ENCODE measurements at regions not wholly inside any gene's neighbourhood (a gene's known extent, or its start where the extent isn't known, plus 50 kb on each side); places are given as distances from the start of the nearest gene placed in this dataset.

- TF ChIP-seq REST (IDR thresholded peaks at IDR 0.05; ENCODE audit: insufficient read depth in 1 of 2, low read depth in 2 of 2, low read length in 2 of 2) (no peak), TAF1 (IDR thresholded peaks at IDR 0.05; ENCODE audit: borderline replicate concordance, insufficient read depth, low read length) (no peak), SIN3A (IDR thresholded peaks at IDR 0.05; ENCODE audit: borderline replicate concordance, insufficient read depth, low read length) (no peak), POLR2AphosphoS5 (IDR thresholded peaks at IDR 0.05; ENCODE audit: low read depth, low read length) (no peak), FOXP2 (optimal IDR thresholded peaks at IDR 0.05; ENCODE audit: borderline replicate concordance, extremely low read depth, extremely low read length, insufficient read depth) (no peak)
These were observed 458.6 kb upstream of the ZNF385D start for GRCh38 chr3:22209578-22209977.

GRCh38 chr3:22210693-22211092 lies 459.7 kb upstream of the ZNF385D start:
- TF ChIP-seq TAF1 (IDR thresholded peaks at IDR 0.05; ENCODE audit: borderline replicate concordance, insufficient read depth, low read length) (no peak), SIN3A (IDR thresholded peaks at IDR 0.05; ENCODE audit: borderline replicate concordance, insufficient read depth, low read length) (no peak), POLR2AphosphoS5 (IDR thresholded peaks at IDR 0.05; ENCODE audit: low read depth, low read length) (no peak), REST (IDR thresholded peaks at IDR 0.05; ENCODE audit: insufficient read depth in 1 of 2, low read depth in 2 of 2, low read length in 2 of 2) (no peak), FOXP2 (optimal IDR thresholded peaks at IDR 0.05; ENCODE audit: borderline replicate concordance, extremely low read depth, extremely low read length, insufficient read depth) (no peak)

GRCh38 chr3:22216601-22217000 lies 465.6 kb upstream of the ZNF385D start:
- TF ChIP-seq FOXP2 (optimal IDR thresholded peaks at IDR 0.05; ENCODE audit: borderline replicate concordance, extremely low read depth, extremely low read length, insufficient read depth) = no peak
- TF ChIP-seq POLR2AphosphoS5 (IDR thresholded peaks at IDR 0.05; ENCODE audit: low read depth, low read length) = no peak
- no peak for TF ChIP-seq SIN3A (IDR thresholded peaks at IDR 0.05; ENCODE audit: borderline replicate concordance, insufficient read depth, low read length)
- no peak for TF ChIP-seq REST (IDR thresholded peaks at IDR 0.05; ENCODE audit: insufficient read depth in 1 of 2, low read depth in 2 of 2, low read length in 2 of 2)
- no peak for TF ChIP-seq TAF1 (IDR thresholded peaks at IDR 0.05; ENCODE audit: borderline replicate concordance, insufficient read depth, low read length)

- TF ChIP-seq FOXP2 (optimal IDR thresholded peaks at IDR 0.05; ENCODE audit: borderline replicate concordance, extremely low read depth, extremely low read length, insufficient read depth) (no peak), TAF1 (IDR thresholded peaks at IDR 0.05; ENCODE audit: borderline replicate concordance, insufficient read depth, low read length) (no peak), POLR2AphosphoS5 (IDR thresholded peaks at IDR 0.05; ENCODE audit: low read depth, low read length) (no peak), REST (IDR thresholded peaks at IDR 0.05; ENCODE audit: insufficient read depth in 1 of 2, low read depth in 2 of 2, low read length in 2 of 2) (no peak), SIN3A (IDR thresholded peaks at IDR 0.05; ENCODE audit: borderline replicate concordance, insufficient read depth, low read length) (no peak)
These were observed 474.2 kb upstream of the ZNF385D start for GRCh38 chr3:22225161-22225560.

GRCh38 chr3:22228705-22229104 lies 477.7 kb upstream of the ZNF385D start:
- TF ChIP-seq POLR2AphosphoS5 (IDR thresholded peaks at IDR 0.05; ENCODE audit: low read depth, low read length) (no peak), REST (IDR thresholded peaks at IDR 0.05; ENCODE audit: insufficient read depth in 1 of 2, low read depth in 2 of 2, low read length in 2 of 2) (no peak), FOXP2 (optimal IDR thresholded peaks at IDR 0.05; ENCODE audit: borderline replicate concordance, extremely low read depth, extremely low read length, insufficient read depth) (no peak), SIN3A (IDR thresholded peaks at IDR 0.05; ENCODE audit: borderline replicate concordance, insufficient read depth, low read length) (no peak), TAF1 (IDR thresholded peaks at IDR 0.05; ENCODE audit: borderline replicate concordance, insufficient read depth, low read length) (no peak)
